GM12878 (cell line): ENCODE measurements at regions not wholly inside any gene's neighbourhood (a gene's known extent, or its start where the extent isn't known, plus 50 kb on each side); places are given as distances from the start of the nearest gene placed in this dataset.

ENCODE experiments used
- ATAC-seq: fragments of 200-7000 bp; cut with Tn5 transposase; 3 replicates; pipeline ENCODE4 v1.9.1; 2020; ENCODE audit warnings: mild to moderate bottlenecking, moderate library complexity
- BruUV-seq: library from RNA; stranded (reverse); fragments of 400-500 nt; replicated peaks from 2 replicates; lab custom pipeline; 2021; lab: Mats Ljungman, UMichigan
- CTCF ChIA-PET: fragments of 300-600 bp; sonication (Branson Sonifier 250); formaldehyde crosslinking; extraction: SDS; loops from one replicate; lab custom pipeline; 2021; ENCODE audit warnings: inconsistent platforms; lab: Yijun Ruan, JAX
- POLR2A ChIA-PET: fragments of 350-600 bp; formaldehyde crosslinking; extraction: SDS; loops from one replicate; lab custom pipeline; 2021; ENCODE audit warnings: inconsistent platforms; lab: Charles Lee
- RAD21 ChIA-PET: fragments of 300-600 bp; sonication (Branson Sonifier 250); formaldehyde crosslinking; loops from one replicate; lab custom pipeline; 2023; ENCODE audit warnings: antibody characterized with exemption; ENCODE audit not compliant: unreplicated experiment; lab: Charles Lee
- SMC1A ChIA-PET: fragments of 300-600 bp; sonication (Branson Sonifier 250); formaldehyde crosslinking; loops from one replicate; lab custom pipeline; 2023; ENCODE audit not compliant: unreplicated experiment, uncharacterized antibody; lab: Charles Lee
- DNase-seq: peaks from one replicate; pipeline ENCODE4 v3.0.0-alpha.2; 2011; ENCODE audit warnings: low read depth, low spot score
- FAIRE-seq: peaks from 3 replicates; lab custom pipeline; 2011; peaks lifted over from hg19 to GRCh38; lab: Jason Lieb, UNC
- H2AFZ ChIP-seq: 2 replicates; pipeline ENCODE4 v1.6.0; 2011; ENCODE audit warnings: low read depth, low read length, control low read depth; ENCODE audit not compliant: control insufficient read depth
- H3K27ac ChIP-seq: 2 replicates; pipeline ENCODE4 v1.5.1; 2011; ENCODE audit warnings: control low read depth; ENCODE audit not compliant: control insufficient read depth, insufficient read depth
- H3K27me3 ChIP-seq, 2 experiments: replicated peaks in 1 of 2; 2 replicates each; pipeline versions ENCODE4 v1.6.0 to v1.6.1; 2011; ENCODE audit warnings: low read length in 1 of 2; ENCODE audit not compliant: control insufficient read depth in 2 of 2, insufficient read depth in 2 of 2
- H3K36me3 ChIP-seq, 2 experiments: 2 replicates each; pipeline ENCODE4 v1.5.1; 2011; ENCODE audit warnings: low read length in 1 of 2; ENCODE audit not compliant: control insufficient read depth in 2 of 2, insufficient read depth in 2 of 2
- H3K4me1 ChIP-seq: 2 replicates; pipeline ENCODE4 v1.6.1; 2011; ENCODE audit warnings: mild to moderate bottlenecking, low read length, moderate library complexity, mixed read lengths; ENCODE audit not compliant: control insufficient read depth, insufficient read depth
- H3K4me2 ChIP-seq: 2 replicates; pipeline ENCODE4 v1.6.0; 2011; ENCODE audit warnings: control low read depth; ENCODE audit not compliant: control insufficient read depth, insufficient read depth
- H3K4me3 ChIP-seq: fragments of 200-600 bp; sonication (generic); 2 replicates; pipeline ENCODE4 v1.5.1; 2016
- H3K79me2 ChIP-seq: 2 replicates; pipeline ENCODE4 v1.6.0; 2011; ENCODE audit warnings: low read length; ENCODE audit not compliant: control insufficient read depth, insufficient read depth
- H3K9ac ChIP-seq: 2 replicates; pipeline ENCODE4 v1.8.0; 2011; ENCODE audit warnings: low read length, control low read depth, mixed read lengths; ENCODE audit not compliant: control insufficient read depth, insufficient read depth
- H3K9me3 ChIP-seq: replicated peaks from 3 replicates; pipeline ENCODE4 v1.5.1; 2011; ENCODE audit warnings: mild to moderate bottlenecking, low read length; ENCODE audit not compliant: control insufficient read depth, insufficient read depth
- H4K20me1 ChIP-seq: 2 replicates; pipeline ENCODE4 v1.6.0; 2011; ENCODE audit not compliant: control insufficient read depth, insufficient read depth
- CBX5 ChIP-seq: sonication (generic); IDR thresholded peaks from 2 replicates; pipeline ENCODE4 v1.6.1; 2016; ENCODE audit warnings: low read depth, moderate library complexity, mild to moderate bottlenecking, inconsistent platforms
- EED ChIP-seq: sonication (generic); IDR thresholded peaks from 2 replicates; pipeline ENCODE4 v1.6.1; 2016; ENCODE audit warnings: antibody characterized with exemption, low read depth
- HDGF ChIP-seq: fragments of 450-650 bp; IDR thresholded peaks from 2 replicates; pipeline ENCODE4 v1.6.1; 2016; ENCODE audit warnings: antibody characterized with exemption
- HSF1 ChIP-seq: fragments of 150-350 bp; IDR thresholded peaks from 2 replicates; pipeline ENCODE4 v1.6.1; 2014; ENCODE audit warnings: mild to moderate bottlenecking, low read depth, low read length
- MYB ChIP-seq: fragments of 150-350 bp; IDR thresholded peaks from 2 replicates; pipeline ENCODE4 v1.6.1; 2014; ENCODE audit warnings: mild to moderate bottlenecking, low read depth, low read length, borderline replicate concordance
- NKRF ChIP-seq: fragments of 450-650 bp; conservative IDR thresholded peaks from 2 replicates; pipeline ENCODE4 v1.6.1; 2017; ENCODE audit warnings: mild to moderate bottlenecking, moderate library complexity
- NR2C2 ChIP-seq: IDR thresholded peaks from 2 replicates; pipeline ENCODE4 v1.6.1; 2011; ENCODE audit warnings: borderline replicate concordance, low read depth; ENCODE audit not compliant: control insufficient read depth, insufficient read length
- NR2F1 ChIP-seq: fragments of 450-650 bp; conservative IDR thresholded peaks from 2 replicates; pipeline ENCODE4 v1.6.1; 2017; ENCODE audit warnings: mild to moderate bottlenecking
- PAX5 ChIP-seq: IDR thresholded peaks from 2 replicates; pipeline ENCODE4 v1.6.1; 2011; ENCODE audit warnings: low read depth, low read length, borderline replicate concordance
- PML ChIP-seq: IDR thresholded peaks from 2 replicates; pipeline ENCODE4 v1.6.1; 2012; ENCODE audit warnings: low read length, inconsistent platforms
- POLR2A ChIP-seq: IDR thresholded peaks from 2 replicates; pipeline ENCODE4 v1.6.1; 2011; ENCODE audit warnings: low read depth, mild to moderate bottlenecking, low read length
- RAD51 ChIP-seq: fragments of 450-650 bp; IDR thresholded peaks from 2 replicates; pipeline ENCODE4 v1.6.1; 2016; ENCODE audit warnings: moderate library complexity, mild to moderate bottlenecking, inconsistent platforms
- RELA ChIP-seq: fragments of 450-650 bp; IDR thresholded peaks from 2 replicates; pipeline ENCODE4 v1.8.0; 2014; ENCODE audit warnings: borderline replicate concordance; ENCODE audit not compliant: partially characterized antibody
- SIX5 ChIP-seq: IDR thresholded peaks from 2 replicates; pipeline ENCODE4 v1.6.1; 2011; ENCODE audit warnings: mild to moderate bottlenecking, low read depth, low read length, moderate library complexity; ENCODE audit not compliant: severe bottlenecking
- STAT3 ChIP-seq: IDR thresholded peaks from 2 replicates; pipeline ENCODE4 v1.6.1; 2011; ENCODE audit warnings: low read depth, low read length, improper control_type of control experiment
- ZNF217 ChIP-seq: fragments of 450-650 bp; IDR thresholded peaks from 2 replicates; pipeline ENCODE4 v1.6.1; 2017; ENCODE audit warnings: antibody characterized with exemption, mild to moderate bottlenecking
- WGBS: methylation state at CpG from one replicate; pipeline ENCODE4 v1.1.6; 2016; ENCODE audit warnings: low lambda C conversion rate; ENCODE audit not compliant: insufficient replicate concordance, insufficient coverage; ENCODE audit errors: missing lambda C conversion rate; 5-methylcytosine and 5-hydroxymethylcytosine counted together
- in situ Hi-C: fragments of 300-500 bp; cut with MboI; formaldehyde crosslinking; loops from 9 replicates; pipeline ENCODE4 v1.14.3; 2018; ENCODE audit warnings: mixed read lengths
- intact Hi-C: fragments of 100-400 bp; cut with micrococcal nuclease; formaldehyde crosslinking; loops from one replicate; pipeline ENCODE4 v1.14.2; 2022; ENCODE audit not compliant: unreplicated experiment
- TF ChIP-seq, protein P1 (sequence below): fragments of 450-650 bp; IDR thresholded peaks from 2 replicates; pipeline ENCODE4 v1.6.1; 2017; ENCODE audit warnings: antibody characterized with exemption, mild to moderate bottlenecking, moderate library complexity
- TF ChIP-seq, protein P2 (sequence below): fragments of 450-650 bp; formaldehyde crosslinking; IDR thresholded peaks from 2 replicates; pipeline ENCODE4 v1.4.0; 2022; ENCODE audit warnings: mild to moderate bottlenecking, moderate library complexity

DNA sequence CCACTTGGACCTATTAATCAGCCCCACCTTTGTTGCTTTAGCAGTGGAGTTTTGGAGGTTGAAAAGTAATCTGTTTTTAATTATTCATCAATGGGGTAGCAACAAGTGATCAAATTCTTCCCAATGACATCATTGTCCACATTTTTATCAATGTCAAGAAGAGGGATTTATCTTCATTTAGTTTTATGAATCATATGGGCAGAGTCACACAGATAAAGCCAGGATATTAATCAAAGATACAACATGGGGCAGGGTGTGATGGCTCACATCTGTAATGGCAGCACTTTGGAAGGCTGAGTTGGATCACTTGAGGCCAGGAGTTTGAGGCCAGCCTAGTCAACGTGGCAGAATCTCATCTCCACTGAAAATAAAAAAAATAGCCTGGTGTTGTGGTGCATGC lies 388.4 kb upstream of the POM121L12 start:
- no peaks in the 10 kb centered on the region for H3K9me3 ChIP-seq
- no peaks in the 10 kb centered on the region for H3K79me2 ChIP-seq
- BruUV-seq: no TSS peak
- no peak for TF ChIP-seq HDGF
- no peak for TF ChIP-seq SIX5
- TF ChIP-seq EED: no peak
- TF ChIP-seq NKRF: no peak
- TF ChIP-seq, protein P1, sequence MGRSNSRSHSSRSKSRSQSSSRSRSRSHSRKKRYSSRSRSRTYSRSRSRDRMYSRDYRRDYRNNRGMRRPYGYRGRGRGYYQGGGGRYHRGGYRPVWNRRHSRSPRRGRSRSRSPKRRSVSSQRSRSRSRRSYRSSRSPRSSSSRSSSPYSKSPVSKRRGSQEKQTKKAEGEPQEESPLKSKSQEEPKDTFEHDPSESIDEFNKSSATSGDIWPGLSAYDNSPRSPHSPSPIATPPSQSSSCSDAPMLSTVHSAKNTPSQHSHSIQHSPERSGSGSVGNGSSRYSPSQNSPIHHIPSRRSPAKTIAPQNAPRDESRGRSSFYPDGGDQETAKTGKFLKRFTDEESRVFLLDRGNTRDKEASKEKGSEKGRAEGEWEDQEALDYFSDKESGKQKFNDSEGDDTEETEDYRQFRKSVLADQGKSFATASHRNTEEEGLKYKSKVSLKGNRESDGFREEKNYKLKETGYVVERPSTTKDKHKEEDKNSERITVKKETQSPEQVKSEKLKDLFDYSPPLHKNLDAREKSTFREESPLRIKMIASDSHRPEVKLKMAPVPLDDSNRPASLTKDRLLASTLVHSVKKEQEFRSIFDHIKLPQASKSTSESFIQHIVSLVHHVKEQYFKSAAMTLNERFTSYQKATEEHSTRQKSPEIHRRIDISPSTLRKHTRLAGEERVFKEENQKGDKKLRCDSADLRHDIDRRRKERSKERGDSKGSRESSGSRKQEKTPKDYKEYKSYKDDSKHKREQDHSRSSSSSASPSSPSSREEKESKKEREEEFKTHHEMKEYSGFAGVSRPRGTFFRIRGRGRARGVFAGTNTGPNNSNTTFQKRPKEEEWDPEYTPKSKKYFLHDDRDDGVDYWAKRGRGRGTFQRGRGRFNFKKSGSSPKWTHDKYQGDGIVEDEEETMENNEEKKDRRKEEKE: no peak
- TF ChIP-seq HSF1: no peak
- TF ChIP-seq NR2C2: no peak
- TF ChIP-seq STAT3: no peak
- no peak for TF ChIP-seq NR2F1
- TF ChIP-seq CBX5: no peak
- no peak for TF ChIP-seq ZNF217
- no peak for TF ChIP-seq RELA
- TF ChIP-seq PML: no peak
- no peak for TF ChIP-seq PAX5
- TF ChIP-seq MYB: no peak
- no peak for TF ChIP-seq POLR2A
- TF ChIP-seq, protein P2, sequence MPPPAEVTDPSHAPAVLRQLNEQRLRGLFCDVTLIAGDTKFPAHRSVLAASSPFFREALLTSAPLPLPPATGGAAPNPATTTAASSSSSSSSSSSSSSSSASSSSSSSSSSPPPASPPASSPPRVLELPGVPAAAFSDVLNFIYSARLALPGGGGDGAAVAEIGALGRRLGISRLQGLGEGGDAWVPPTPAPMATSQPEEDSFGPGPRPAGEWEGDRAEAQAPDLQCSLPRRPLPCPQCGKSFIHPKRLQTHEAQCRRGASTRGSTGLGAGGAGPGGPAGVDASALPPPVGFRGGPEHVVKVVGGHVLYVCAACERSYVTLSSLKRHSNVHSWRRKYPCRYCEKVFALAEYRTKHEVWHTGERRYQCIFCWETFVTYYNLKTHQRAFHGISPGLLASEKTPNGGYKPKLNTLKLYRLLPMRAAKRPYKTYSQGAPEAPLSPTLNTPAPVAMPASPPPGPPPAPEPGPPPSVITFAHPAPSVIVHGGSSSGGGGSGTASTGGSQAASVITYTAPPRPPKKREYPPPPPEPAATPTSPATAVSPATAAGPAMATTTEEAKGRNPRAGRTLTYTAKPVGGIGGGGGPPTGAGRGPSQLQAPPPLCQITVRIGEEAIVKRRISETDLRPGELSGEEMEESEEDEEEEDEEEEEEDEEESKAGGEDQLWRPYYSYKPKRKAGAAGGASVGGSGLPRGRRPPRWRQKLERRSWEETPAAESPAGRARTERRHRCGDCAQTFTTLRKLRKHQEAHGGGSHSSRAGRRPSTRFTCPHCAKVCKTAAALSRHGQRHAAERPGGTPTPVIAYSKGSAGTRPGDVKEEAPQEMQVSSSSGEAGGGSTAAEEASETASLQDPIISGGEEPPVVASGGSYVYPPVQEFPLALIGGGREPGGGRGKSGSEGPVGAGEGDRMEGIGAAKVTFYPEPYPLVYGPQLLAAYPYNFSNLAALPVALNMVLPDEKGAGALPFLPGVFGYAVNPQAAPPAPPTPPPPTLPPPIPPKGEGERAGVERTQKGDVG: no peak
- no peak for TF ChIP-seq RAD51
- in situ Hi-C loops (no loop called here), intact Hi-C loops (no loop called here)
- no peaks in the 10 kb centered on the region for H4K20me1 ChIP-seq
- no peak overlapping the region for H3K4me3 ChIP-seq
- DNase-seq (no peak), FAIRE-seq (no peak), ATAC-seq (no peak)
- no peak overlapping the region for H3K9ac ChIP-seq
- no peaks in the 10 kb centered on the region for H3K27me3 ChIP-seq
- ChIA-PET CTCF (no interaction called here), POLR2A (no interaction called here), RAD21 (no interaction called here), SMC1A (no interaction called here)
- no peaks in the 10 kb centered on the region for H3K4me1 ChIP-seq
- no peak overlapping the region for H2AFZ ChIP-seq
- H3K27ac ChIP-seq: no peak overlapping the region
- no peak overlapping the region for H3K4me2 ChIP-seq
- H3K36me3 ChIP-seq: no peaks in the 10 kb centered on the region
- 0% methylated on average over 1 of the region's 1 CpG for WGBS
